Stomach (tissue), 8 donors: ENCODE measurements at regions not wholly inside any gene's neighbourhood (a gene's known extent, or its start where the extent isn't known, plus 50 kb on each side); places are given as distances from the start of the nearest gene placed in this dataset.

ENCODE experiments used
- DNase-seq, 2 donors: peaks; one replicate each; pipeline versions ENCODE4 v3.0.0 to v3.0.0-alpha.2; 2013 to 2019
- H3K27ac ChIP-seq, 5 donors: fragments of 200-600 bp in 4 of 5; sonication (generic) in 4 of 5; one replicate each; pipeline ENCODE4 v1.5.1; 2013 to 2019; ENCODE audit warnings: mild to moderate bottlenecking in 1 of 5, moderate library complexity in 1 of 5
- H3K27me3 ChIP-seq, 3 donors: fragments of 200-600 bp; sonication (generic); one replicate each; pipeline ENCODE4 v1.5.1; 2017 to 2019; ENCODE audit warnings: mixed run types in 1 of 3
- H3K36me3 ChIP-seq, 4 donors: fragments of 200-600 bp; sonication (generic); 1 replicate in 3 of 4; 2 replicates in 1 of 4; pipeline ENCODE4 v1.5.1; 2016 to 2019
- H3K4me1 ChIP-seq, 4 donors: fragments of 200-600 bp; sonication (generic); one replicate each; pipeline ENCODE4 v1.5.1; 2016 to 2019
- H3K4me3 ChIP-seq, 4 donors: fragments of 200-600 bp; sonication (generic) in 3 of 4; one replicate each; pipeline ENCODE4 v1.5.1; 2016 to 2019; ENCODE audit warnings: mild to moderate bottlenecking in 1 of 4
- H3K9me3 ChIP-seq, 4 donors: fragments of 200-600 bp; sonication (generic); one replicate each; pipeline ENCODE4 v1.5.1; 2016 to 2019
- EP300 ChIP-seq: sonication (generic); formaldehyde crosslinking; IDR thresholded peaks from one replicate; pipeline ENCODE4 v1.6.1; 2017; ENCODE audit warnings: antibody characterized with exemption
- POLR2A ChIP-seq, 4 donors: fragments of 450-650 bp; IDR thresholded peaks; one replicate each; pipeline ENCODE4 v1.6.1; 2016; ENCODE audit warnings: antibody characterized with exemption in 4 of 4, control low read depth in 2 of 4, mild to moderate bottlenecking in 1 of 4, moderate library complexity in 1 of 4
- POLR2AphosphoS5 ChIP-seq, 3 donors: sonication (generic); formaldehyde crosslinking; IDR thresholded peaks; one replicate each; pipeline ENCODE4 v1.6.1; 2016; ENCODE audit warnings: antibody characterized with exemption in 3 of 3
- WGBS, 5 donors: extraction: QIAGEN DNeasy Blood & Tissue Kit in 3 of 5; methylation state at CpG; one replicate each; pipeline versions ENCODE4 v1.1.5 to v1.1.7; 2013 to 2018; 5-methylcytosine and 5-hydroxymethylcytosine counted together
- intact Hi-C: fragments of 100-400 bp; cut with DNase I; formaldehyde crosslinking; loops from one replicate; pipeline ENCODE4 v1.15.1; 2023; ENCODE audit warnings: low total_unique reads
- TF ChIP-seq, protein P1 (sequence below), 7 experiments: fragments of 450-650 bp in 4 of 7; fragments of 200-600 bp in 3 of 7; sonication (generic) in 3 of 7; IDR thresholded peaks; one replicate each; pipeline ENCODE4 v1.5.1; 2016 to 2019; ENCODE audit warnings: antibody characterized with exemption in 7 of 7, control low read depth in 2 of 7, mild to moderate bottlenecking in 1 of 7
- donor health status: healthy with polysubstance abuse.
- donor health status: Bipolar disorder and iron deficiency.
- donor health status: healthy.

GRCh38 chr13:37303606-37304005 is 198.1 kb upstream of the CSNK1A1L start:
- Histone ChIP-seq H3K4me3 (no peak overlapping the region), H3K27ac (no peak overlapping the region), H3K36me3 (no peaks in the 10 kb centered on the region), H3K27me3 (no peaks in the 10 kb centered on the region), H3K9me3 (no peaks in the 10 kb centered on the region), H3K4me1 (no peaks in the 10 kb centered on the region)
- no peak for TF ChIP-seq POLR2A (IDR thresholded peaks at IDR 0.05)
- intact Hi-C loops, result no loop called here
- no peak for DNase-seq
- 86 to 93% (median 91%) methylated on average over 2 of the region's 2 CpGs for WGBS, 5 donors

DNA sequence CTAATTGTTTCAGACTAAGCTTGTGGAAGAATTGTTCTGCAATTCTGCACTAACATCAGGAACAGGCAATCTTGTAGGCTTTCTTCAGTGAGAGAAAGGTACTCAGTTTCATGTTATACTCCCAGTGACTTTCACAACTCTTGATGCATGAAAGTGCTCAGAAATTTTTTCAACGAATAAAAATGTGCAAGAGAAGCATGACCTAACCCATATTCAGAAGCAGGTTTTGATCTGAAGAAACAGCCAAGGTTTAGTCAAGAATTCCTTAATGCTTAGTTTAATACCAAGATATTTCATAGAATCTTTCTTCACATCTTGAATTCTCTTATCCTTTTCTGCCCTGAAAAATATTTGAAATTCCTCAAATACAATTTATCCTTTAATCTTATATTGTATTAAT is 197.2 kb upstream of the CSNK1A1L start:
- TF ChIP-seq EP300 (no peak), POLR2A (IDR thresholded peaks at IDR 0.05) (no peak), POLR2AphosphoS5 (IDR thresholded peaks at IDR 0.05) (no peak)
- TF ChIP-seq, protein P1, sequence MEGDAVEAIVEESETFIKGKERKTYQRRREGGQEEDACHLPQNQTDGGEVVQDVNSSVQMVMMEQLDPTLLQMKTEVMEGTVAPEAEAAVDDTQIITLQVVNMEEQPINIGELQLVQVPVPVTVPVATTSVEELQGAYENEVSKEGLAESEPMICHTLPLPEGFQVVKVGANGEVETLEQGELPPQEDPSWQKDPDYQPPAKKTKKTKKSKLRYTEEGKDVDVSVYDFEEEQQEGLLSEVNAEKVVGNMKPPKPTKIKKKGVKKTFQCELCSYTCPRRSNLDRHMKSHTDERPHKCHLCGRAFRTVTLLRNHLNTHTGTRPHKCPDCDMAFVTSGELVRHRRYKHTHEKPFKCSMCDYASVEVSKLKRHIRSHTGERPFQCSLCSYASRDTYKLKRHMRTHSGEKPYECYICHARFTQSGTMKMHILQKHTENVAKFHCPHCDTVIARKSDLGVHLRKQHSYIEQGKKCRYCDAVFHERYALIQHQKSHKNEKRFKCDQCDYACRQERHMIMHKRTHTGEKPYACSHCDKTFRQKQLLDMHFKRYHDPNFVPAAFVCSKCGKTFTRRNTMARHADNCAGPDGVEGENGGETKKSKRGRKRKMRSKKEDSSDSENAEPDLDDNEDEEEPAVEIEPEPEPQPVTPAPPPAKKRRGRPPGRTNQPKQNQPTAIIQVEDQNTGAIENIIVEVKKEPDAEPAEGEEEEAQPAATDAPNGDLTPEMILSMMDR (IDR thresholded peaks at IDR 0.05), result no peak
- H3K4me1 ChIP-seq, result no peaks in the 10 kb centered on the region
- H3K9me3 ChIP-seq, result no peaks in the 10 kb centered on the region
- no peak overlapping the region for H3K4me3 ChIP-seq
- no peak overlapping the region for H3K27ac ChIP-seq
- intact Hi-C loops, result no loop called here
- WGBS, 5 donors, result 65 to 93% (median 88%) methylated on average over 1 of the region's 1 CpG
- DNase-seq, result no peak
- no peaks in the 10 kb centered on the region for H3K36me3 ChIP-seq
- no peaks in the 10 kb centered on the region for H3K27me3 ChIP-seq

DNA sequence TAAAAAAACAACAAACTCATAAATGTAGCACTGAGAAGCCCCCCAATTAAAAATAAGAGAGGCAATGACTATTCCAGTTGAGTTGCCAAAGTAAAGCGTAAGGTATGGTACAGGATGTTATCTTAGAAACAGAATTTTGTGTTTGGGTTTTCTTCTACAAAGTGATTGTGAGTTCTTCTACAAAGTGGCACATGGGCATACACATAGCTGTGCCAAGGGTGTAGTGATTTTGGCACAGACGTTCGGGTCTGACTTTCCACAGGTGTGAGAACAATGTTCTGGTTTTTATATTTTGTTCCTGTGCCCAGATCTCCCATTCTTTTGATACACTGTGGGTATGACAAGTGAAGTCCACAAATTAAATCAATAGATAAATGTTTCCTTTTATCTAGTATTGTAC is 190.1 kb upstream of the CSNK1A1L start:
- H3K36me3 ChIP-seq, result no peaks in the 10 kb centered on the region
- H3K27me3 ChIP-seq, result no peaks in the 10 kb centered on the region
- no peak for TF ChIP-seq EP300
- no peak for TF ChIP-seq POLR2A (IDR thresholded peaks at IDR 0.05)
- TF ChIP-seq, protein P1 (IDR thresholded peaks at IDR 0.05), result no peak
- no peak for TF ChIP-seq POLR2AphosphoS5 (IDR thresholded peaks at IDR 0.05)
- intact Hi-C loops, result no loop called here
- 21 to 61% (median 34%) methylated on average over 3 of the region's 3 CpGs for WGBS, 5 donors
- H3K9me3 ChIP-seq, result no peaks in the 10 kb centered on the region
- no peak overlapping the region for H3K4me3 ChIP-seq
- H3K4me1 ChIP-seq, result peaks cover 0 to 9% (median 0%) of the 10 kb centered on the region in 4 donors
- peak in 1 of 2 donors; percentile 68 for DNase-seq
- H3K27ac ChIP-seq, result peak overlapping the region in 1 of 5 donors; percentile 15

DNA sequence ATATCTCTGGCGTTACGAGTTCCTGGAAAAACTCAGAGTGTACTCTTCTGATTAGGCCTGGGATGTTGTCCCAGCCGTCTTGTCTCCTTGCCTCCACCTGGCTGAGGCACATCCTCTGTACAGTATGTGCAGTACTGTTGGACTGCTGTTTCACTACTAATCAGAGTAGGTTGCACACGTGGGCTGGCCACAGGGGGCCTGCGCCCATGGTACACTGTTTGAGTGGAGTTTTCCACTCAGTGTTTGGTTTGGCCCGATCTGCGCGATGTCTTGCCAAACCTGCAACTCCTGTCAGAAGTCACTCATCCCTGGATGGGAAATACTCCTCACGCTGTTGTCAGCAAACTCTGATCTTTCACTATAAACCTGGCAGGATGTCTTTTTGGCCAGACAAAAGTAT is 189.6 kb upstream of the CSNK1A1L start:
- intact Hi-C loops, result no loop called here
- Histone ChIP-seq H3K36me3 (no peaks in the 10 kb centered on the region), H3K9me3 (no peaks in the 10 kb centered on the region), H3K27me3 (no peaks in the 10 kb centered on the region), H3K4me3 (no peak overlapping the region), H3K27ac (peak overlapping the region in 3 of 5 donors; percentile 15 to 63 (median 20)), H3K4me1 (peaks cover 0 to 9% (median 0%) of the 10 kb centered on the region in 4 donors)
- peak; percentile 15 to 70 for DNase-seq
- 24 to 73% (median 46%) methylated on average over 9 of the region's 9 CpGs for WGBS, 5 donors
- TF ChIP-seq, protein P1 (IDR thresholded peaks at IDR 0.05), result no peak
- TF ChIP-seq POLR2AphosphoS5 (IDR thresholded peaks at IDR 0.05) (peak in 2 of 3 donors; percentile 20 to 23), POLR2A (IDR thresholded peaks at IDR 0.05) (no peak), EP300 (no peak)

GRCh38 chr13:37294472-37294871 is 189.0 kb upstream of the CSNK1A1L start:
- H3K27ac ChIP-seq, result peak overlapping the region in 2 of 5 donors; percentile 15 to 20
- peaks cover 0 to 9% (median 0%) of the 10 kb centered on the region in 4 donors for H3K4me1 ChIP-seq
- intact Hi-C loops, result no loop called here
- no peak for TF ChIP-seq EP300
- no peak for TF ChIP-seq POLR2AphosphoS5 (IDR thresholded peaks at IDR 0.05)
- TF ChIP-seq POLR2A (IDR thresholded peaks at IDR 0.05), result no peak
- TF ChIP-seq, protein P1 (IDR thresholded peaks at IDR 0.05), result no peak
- no peaks in the 10 kb centered on the region for H3K27me3 ChIP-seq
- H3K4me3 ChIP-seq, result no peak overlapping the region
- no peaks in the 10 kb centered on the region for H3K9me3 ChIP-seq
- no peak for DNase-seq
- no peaks in the 10 kb centered on the region for H3K36me3 ChIP-seq
- 83 to 90% (median 88%) methylated on average over 6 of the region's 6 CpGs for WGBS, 5 donors
